HCT116 (cell line): ENCODE measurements at regions not wholly inside any gene's neighbourhood (a gene's known extent, or its start where the extent isn't known, plus 50 kb on each side); places are given as distances from the start of the nearest gene placed in this dataset.

Experiments used
- CTCF ChIP-seq, 3 experiments: fragments of 200-600 bp in 1 of 3; sonication (generic) in 1 of 3; IDR thresholded peaks in 2 of 3; conservative IDR thresholded peaks in 1 of 3; 2 replicates each; pipeline ENCODE4 v1.5.1; 2012 to 2017; ENCODE audit warnings: low read depth in 2 of 3, low read length in 2 of 3, antibody characterized with exemption in 1 of 3, borderline replicate concordance in 1 of 3, control low read depth in 1 of 3, mild to moderate bottlenecking in 1 of 3, mixed read lengths in 1 of 3, mixed run types in 1 of 3, moderate library complexity in 1 of 3; ENCODE audit not compliant: insufficient read depth in 1 of 3
- POLR2A ChIP-seq: IDR thresholded peaks from 2 replicates; pipeline ENCODE4 v1.7.0; 2011; ENCODE audit warnings: borderline replicate concordance; ENCODE audit not compliant: insufficient read depth, insufficient read length; ENCODE audit errors: extremely low read depth
- POLR2AphosphoS5 ChIP-seq: IDR thresholded peaks from 2 replicates; pipeline ENCODE4 v1.6.1; 2011; ENCODE audit warnings: mild to moderate bottlenecking, low read depth, low read length, moderate library complexity
- RAD21 ChIP-seq: IDR thresholded peaks from 2 replicates; pipeline ENCODE4 v1.6.1; 2012; ENCODE audit warnings: low read depth, mild to moderate bottlenecking
- SIN3A ChIP-seq: IDR thresholded peaks from 2 replicates; pipeline ENCODE4 v1.6.1; 2012; ENCODE audit warnings: low read depth
- SP1 ChIP-seq: IDR thresholded peaks from 2 replicates; pipeline ENCODE4 v1.6.1; 2012; ENCODE audit warnings: low read depth

DNA sequence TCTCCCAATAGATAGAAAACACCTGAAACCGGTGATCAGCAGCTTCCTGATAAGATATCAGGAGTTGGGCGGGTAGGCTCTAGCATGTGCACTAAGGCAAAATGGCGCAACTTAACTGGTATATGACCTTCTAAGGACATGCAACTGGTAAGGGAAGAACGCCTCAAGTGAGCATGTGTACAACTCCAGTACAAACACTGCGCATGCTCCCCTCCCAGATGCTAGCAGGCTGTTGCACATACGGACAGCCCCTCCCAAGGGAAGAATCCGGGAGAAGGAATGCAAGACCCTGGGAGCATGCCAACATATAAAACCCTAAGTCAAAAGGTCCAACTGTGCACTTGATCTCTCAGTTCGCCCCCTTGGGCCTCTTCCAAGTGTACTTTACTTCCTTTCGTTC is 110.8 kb downstream of the TSEN15 start:
- TF ChIP-seq CTCF (IDR thresholded peaks at IDR 0.05 in 2 of 3, conservative IDR thresholded peaks at IDR 0.05 in 1 of 3; ENCODE audit: borderline replicate concordance in 1 of 3, insufficient read depth in 1 of 3, low read depth in 2 of 3, low read length in 2 of 3): no peak
- no peak for TF ChIP-seq SP1
- no peak for TF ChIP-seq POLR2AphosphoS5
- TF ChIP-seq RAD21: no peak
- no peak for TF ChIP-seq POLR2A
- TF ChIP-seq SIN3A: no peak
